GM18873 (cell line): ENCODE measurements at regions not wholly inside any gene's neighbourhood (a gene's known extent, or its start where the extent isn't known, plus 50 kb on each side); places are given as distances from the start of the nearest gene placed in this dataset.

Source experiments
- ATAC-seq: cut with Tn5 transposase; IDR thresholded peaks from one replicate; pipeline ENCODE4 v1.9.1; 2021; ENCODE audit warnings: mild to moderate bottlenecking, moderate library complexity, moderate number of reproducible peaks; ENCODE audit not compliant: unreplicated experiment, low FRiP score

GRCh38 chr4:180675359-180675650 is 1567.9 kb upstream of the TENM3 start:
- ATAC-seq, result no peak

GRCh38 chr4:180680305-180680704 is 1562.9 kb upstream of the TENM3 start:
- ATAC-seq, result no peak

GRCh38 chr4:180682776-180683175 is 1560.4 kb upstream of the TENM3 start:
- no peak for ATAC-seq

GRCh38 chr4:180683186-180683585 is 1560.0 kb upstream of the TENM3 start:
- ATAC-seq, result no peak

GRCh38 chr4:180688480-180688879 is 1554.7 kb upstream of the TENM3 start:
- ATAC-seq, result no peak

- no peak for ATAC-seq
Observed at GRCh38 chr4:180694875-180695274, 1548.3 kb upstream of the TENM3 start.

GRCh38 chr4:180695851-180696250 is 1547.4 kb upstream of the TENM3 start:
- ATAC-seq, result no peak

- no peak for ATAC-seq
Observed at GRCh38 chr4:180696460-180697092, 1546.6 kb upstream of the TENM3 start.

- ATAC-seq, result no peak
Observed at GRCh38 chr4:180698550-180699195, 1544.5 kb upstream of the TENM3 start.

- ATAC-seq, result no peak
Observed at GRCh38 chr4:180706766-180707165, 1536.4 kb upstream of the TENM3 start.

GRCh38 chr4:180710628-180711337 is 1532.4 kb upstream of the TENM3 start:
- no peak for ATAC-seq

- no peak for ATAC-seq
Observed at GRCh38 chr4:180717451-180718033, 1525.7 kb upstream of the TENM3 start.

- no peak for ATAC-seq
Observed at GRCh38 chr4:180721356-180721755, 1521.8 kb upstream of the TENM3 start.

GRCh38 chr4:180726611-180727010 is 1516.6 kb upstream of the TENM3 start:
- ATAC-seq, result no peak

GRCh38 chr4:180727478-180727877 is 1515.7 kb upstream of the TENM3 start:
- ATAC-seq, result no peak

- no peak for ATAC-seq
Observed at GRCh38 chr4:180734753-180735432, 1508.3 kb upstream of the TENM3 start.

GRCh38 chr4:180741703-180742102 is 1501.5 kb upstream of the TENM3 start:
- no peak for ATAC-seq

GRCh38 chr4:180745019-180745418 is 1498.2 kb upstream of the TENM3 start:
- no peak for ATAC-seq

- ATAC-seq, result no peak
Observed at GRCh38 chr4:180751009-180751408, 1492.2 kb upstream of the TENM3 start.

- ATAC-seq, result no peak
Observed at GRCh38 chr4:180757927-180758326, 1485.3 kb upstream of the TENM3 start.

GRCh38 chr4:180766045-180766444 is 1477.2 kb upstream of the TENM3 start:
- no peak for ATAC-seq
